CD14-positive monocyte (primary cell): ENCODE measurements at regions not wholly inside any gene's neighbourhood (a gene's known extent, or its start where the extent isn't known, plus 50 kb on each side); places are given as distances from the start of the nearest gene placed in this dataset.

Source experiments
- DNase-seq, 3 donors: peaks; one replicate each; pipeline ENCODE4 v3.0.0-alpha.2; 2011 to 2022
- H2AFZ ChIP-seq: 2 replicates; pipeline ENCODE4 v1.6.0; 2012; ENCODE audit warnings: mild to moderate bottlenecking, low read depth, low read length, inconsistent platforms; ENCODE audit not compliant: insufficient read depth, poor library complexity, severe bottlenecking
- H3K27ac ChIP-seq, 2 donors: 1 replicate in 1 of 2; 2 replicates in 1 of 2; pipeline ENCODE4 v1.5.1; 2012 to 2013; ENCODE audit warnings: low read length in 2 of 2, control low read depth in 1 of 2, inconsistent platforms in 1 of 2, low read depth in 1 of 2, mild to moderate bottlenecking in 1 of 2
- H3K27me3 ChIP-seq, 2 donors: one replicate each; pipeline versions ENCODE4 v1.6.0 to v1.6.1; 2011 to 2013; ENCODE audit warnings: low read length in 2 of 2; ENCODE audit not compliant: control insufficient read depth in 2 of 2, insufficient read depth in 2 of 2
- H3K36me3 ChIP-seq, 2 donors: replicated peaks in 1 of 2; 1 replicate in 1 of 2; 2 replicates in 1 of 2; pipeline versions ENCODE4 v1.5.1 to v1.6.1; 2012 to 2013; ENCODE audit warnings: low read length in 2 of 2, control low read depth in 1 of 2, inconsistent platforms in 1 of 2, mild to moderate bottlenecking in 1 of 2; ENCODE audit not compliant: insufficient read depth in 2 of 2, control insufficient read depth in 1 of 2
- H3K4me1 ChIP-seq, 2 donors: 1 replicate in 1 of 2; 2 replicates in 1 of 2; pipeline versions ENCODE4 v1.5.1 to v1.6.1; 2012 to 2013; ENCODE audit warnings: low read length in 2 of 2, control low read depth in 1 of 2, inconsistent platforms in 1 of 2, mild to moderate bottlenecking in 1 of 2, moderate library complexity in 1 of 2; ENCODE audit not compliant: insufficient read depth in 2 of 2, control insufficient read depth in 1 of 2
- H3K4me2 ChIP-seq: replicated peaks from 2 replicates; pipeline ENCODE3; 2012; ENCODE audit warnings: low read length, moderate library complexity, mild to moderate bottlenecking; ENCODE audit not compliant: poor library complexity, severe bottlenecking; ENCODE audit errors: extremely low read depth
- H3K4me3 ChIP-seq, 3 experiments: fragments of 200-600 bp in 1 of 3; sonication (generic) in 1 of 3; replicated peaks in 1 of 3; 1 replicate in 2 of 3; 2 replicates in 1 of 3; pipeline ENCODE4 v1.5.1; 2011 to 2013; ENCODE audit warnings: low read length in 3 of 3, mild to moderate bottlenecking in 3 of 3, control low read depth in 2 of 3, low read depth in 2 of 3, inconsistent platforms in 1 of 3, moderate library complexity in 1 of 3
- H3K79me2 ChIP-seq: 2 replicates; pipeline ENCODE4 v1.6.0; 2012; ENCODE audit warnings: mild to moderate bottlenecking, control low read depth, inconsistent platforms, low read length, moderate library complexity; ENCODE audit not compliant: insufficient read depth
- H3K9ac ChIP-seq: 2 replicates; pipeline ENCODE4 v1.6.0; 2017; ENCODE audit warnings: low read length, mild to moderate bottlenecking; ENCODE audit not compliant: insufficient read depth, poor library complexity, severe bottlenecking
- H3K9me3 ChIP-seq, 2 donors: replicated peaks in 1 of 2; 1 replicate in 1 of 2; 2 replicates in 1 of 2; pipeline versions ENCODE4 v1.5.1 to v1.6.1; 2012 to 2013; ENCODE audit warnings: low read length in 2 of 2, control low read depth in 1 of 2; ENCODE audit not compliant: control insufficient read depth in 1 of 2, insufficient read depth in 1 of 2
- H4K20me1 ChIP-seq: 2 replicates; pipeline ENCODE4 v1.6.0; 2012; ENCODE audit warnings: mild to moderate bottlenecking, low read length, control low read depth, moderate library complexity; ENCODE audit not compliant: insufficient read depth
- H3K27ac Mint-ChIP-seq, 7 donors: one replicate each; pipeline ENCODE4 v1.8.0; 2020; ENCODE audit warnings: mild to moderate bottlenecking in 7 of 7, mixed read lengths in 7 of 7, moderate library complexity in 6 of 7, inconsistent platforms in 2 of 7
- H3K27me3 Mint-ChIP-seq, 3 donors: one replicate each; pipeline ENCODE4 v1.8.0; 2021 to 2022; ENCODE audit warnings: low read depth in 3 of 3, mild to moderate bottlenecking in 3 of 3, mixed read lengths in 3 of 3, moderate library complexity in 3 of 3, inconsistent platforms in 1 of 3
- H3K36me3 Mint-ChIP-seq, 2 donors: one replicate each; pipeline ENCODE4 v1.8.0; 2020; ENCODE audit warnings: mixed read lengths in 2 of 2, inconsistent platforms in 1 of 2, mild to moderate bottlenecking in 1 of 2
- H3K4me1 Mint-ChIP-seq: one replicate; pipeline ENCODE4 v1.8.0; 2020; ENCODE audit warnings: mild to moderate bottlenecking, mixed read lengths
- H3K4me3 Mint-ChIP-seq, 2 donors: one replicate each; pipeline ENCODE4 v1.8.0; 2020; ENCODE audit warnings: mild to moderate bottlenecking in 2 of 2, mixed read lengths in 2 of 2, moderate library complexity in 1 of 2
- H3K9me3 Mint-ChIP-seq, 7 donors: one replicate each; pipeline ENCODE4 v1.8.0; 2020 to 2022; ENCODE audit warnings: mixed read lengths in 7 of 7, mild to moderate bottlenecking in 6 of 7, moderate library complexity in 6 of 7, inconsistent platforms in 2 of 7
- CTCF ChIP-seq: fragments of 200-600 bp; IDR thresholded peaks from one replicate; pipeline ENCODE4 v1.8.0; 2022; ENCODE audit warnings: antibody characterized with exemption, mild to moderate bottlenecking
- WGBS: methylation state at CpG from one replicate; pipeline ENCODE4 v1.1.5; 2013; ENCODE audit warnings: missing lambda C conversion rate; ENCODE audit not compliant: insufficient coverage; 5-methylcytosine and 5-hydroxymethylcytosine counted together
- intact Hi-C, 2 donors: fragments of 100-400 bp; cut with micrococcal nuclease; formaldehyde crosslinking; loops; one replicate each; pipeline versions ENCODE4 v1.15.0 to v1.15.1; 2023

GRCh38 chr7:115879171-115879570 is 151.4 kb downstream of the TFEC start:
- H4K20me1 ChIP-seq: no peaks in the 10 kb centered on the region
- Mint-ChIP-seq H3K4me1 (no peaks in the 10 kb centered on the region), H3K27me3 (peaks cover 0 to 6% (median 3%) of the 10 kb centered on the region in 3 donors), H3K27ac (no peak overlapping the region), H3K9me3 (no peaks in the 10 kb centered on the region), H3K36me3 (no peaks in the 10 kb centered on the region), H3K4me3 (no peak overlapping the region)
- TF ChIP-seq CTCF: no peak
- no peak overlapping the region for H3K9ac ChIP-seq
- no peaks in the 10 kb centered on the region for H3K9me3 ChIP-seq
- intact Hi-C loops: no loop called here
- no peaks in the 10 kb centered on the region for H3K79me2 ChIP-seq
- no peak overlapping the region for H3K4me2 ChIP-seq
- H3K4me1 ChIP-seq: no peaks in the 10 kb centered on the region
- no peaks in the 10 kb centered on the region for H3K36me3 ChIP-seq
- no peak overlapping the region for H3K4me3 ChIP-seq
- H3K27me3 ChIP-seq: no peaks in the 10 kb centered on the region
- WGBS: 89% methylated on average over 1 of the region's 2 CpGs
- no peak overlapping the region for H2AFZ ChIP-seq
- DNase-seq: no peak
- no peak overlapping the region for H3K27ac ChIP-seq

GRCh38 chr7:115869801-115870200 is 160.8 kb downstream of the TFEC start:
- Histone ChIP-seq H3K4me1 (peaks cover 0 to under 1% of the 10 kb centered on the region in 2 donors), H4K20me1 (no peaks in the 10 kb centered on the region), H2AFZ (no peak overlapping the region), H3K79me2 (no peaks in the 10 kb centered on the region), H3K4me2 (no peak overlapping the region), H3K36me3 (no peaks in the 10 kb centered on the region), H3K27ac (no peak overlapping the region), H3K4me3 (no peak overlapping the region), H3K9me3 (no peaks in the 10 kb centered on the region), H3K27me3 (no peaks in the 10 kb centered on the region), H3K9ac (no peak overlapping the region)
- intact Hi-C loops: no loop called here
- H3K4me3 Mint-ChIP-seq: no peak overlapping the region
- TF ChIP-seq CTCF: no peak
- no peak for DNase-seq
- H3K4me1 Mint-ChIP-seq: peaks cover 2% of the 10 kb centered on the region
- H3K9me3 Mint-ChIP-seq: peaks cover 0 to 2% (median 0%) of the 10 kb centered on the region in 7 donors
- H3K27me3 Mint-ChIP-seq: peaks cover 0 to 5% (median 2%) of the 10 kb centered on the region in 3 donors
- no peak overlapping the region for H3K27ac Mint-ChIP-seq
- H3K36me3 Mint-ChIP-seq: no peaks in the 10 kb centered on the region
